Activated naive CD4-positive, alpha-beta T cell treated with Interleukin-2 at 50 U/mL for 16 hours (primary cell): ENCODE measurements at regions not wholly inside any gene's neighbourhood (a gene's known extent, or its start where the extent isn't known, plus 50 kb on each side); places are given as distances from the start of the nearest gene placed in this dataset.
"Not testable (repeated sequence)": the region's sequence is repeated elsewhere in the genome, so short reads cannot be mapped to it uniquely, and the experiment has no call there.

Experiments
- DNase-seq: peaks from one replicate; pipeline ENCODE4 v3.0.0-alpha.2; 2020

GRCh38 chr1:204782118-204782700 is 88.5 kb upstream of the NFASC start:
- DNase-seq: no peak

GRCh38 chr1:204785023-204785422 is 85.6 kb upstream of the NFASC start:
- not testable (repeated sequence) for DNase-seq

DNA sequence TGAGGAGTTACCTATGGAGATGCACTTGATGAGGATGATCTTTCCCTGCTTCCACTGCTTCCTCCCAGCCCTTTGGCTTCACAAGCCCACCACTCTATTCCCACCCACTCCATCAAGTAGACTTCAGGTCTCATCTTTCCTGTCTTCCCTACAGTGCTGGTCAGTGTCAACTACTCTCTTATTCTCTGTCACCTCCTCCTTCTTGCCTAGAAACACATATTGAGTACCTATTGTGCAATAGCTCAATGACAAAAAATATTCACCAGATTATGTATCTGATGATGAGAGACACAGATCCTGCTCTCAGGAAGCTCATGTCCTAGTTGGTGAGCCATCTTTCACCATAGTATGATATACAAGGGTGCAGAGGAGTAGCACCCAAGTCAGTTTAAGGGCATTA is 82.2 kb upstream of the NFASC start:
- DNase-seq: no peak

DNA sequence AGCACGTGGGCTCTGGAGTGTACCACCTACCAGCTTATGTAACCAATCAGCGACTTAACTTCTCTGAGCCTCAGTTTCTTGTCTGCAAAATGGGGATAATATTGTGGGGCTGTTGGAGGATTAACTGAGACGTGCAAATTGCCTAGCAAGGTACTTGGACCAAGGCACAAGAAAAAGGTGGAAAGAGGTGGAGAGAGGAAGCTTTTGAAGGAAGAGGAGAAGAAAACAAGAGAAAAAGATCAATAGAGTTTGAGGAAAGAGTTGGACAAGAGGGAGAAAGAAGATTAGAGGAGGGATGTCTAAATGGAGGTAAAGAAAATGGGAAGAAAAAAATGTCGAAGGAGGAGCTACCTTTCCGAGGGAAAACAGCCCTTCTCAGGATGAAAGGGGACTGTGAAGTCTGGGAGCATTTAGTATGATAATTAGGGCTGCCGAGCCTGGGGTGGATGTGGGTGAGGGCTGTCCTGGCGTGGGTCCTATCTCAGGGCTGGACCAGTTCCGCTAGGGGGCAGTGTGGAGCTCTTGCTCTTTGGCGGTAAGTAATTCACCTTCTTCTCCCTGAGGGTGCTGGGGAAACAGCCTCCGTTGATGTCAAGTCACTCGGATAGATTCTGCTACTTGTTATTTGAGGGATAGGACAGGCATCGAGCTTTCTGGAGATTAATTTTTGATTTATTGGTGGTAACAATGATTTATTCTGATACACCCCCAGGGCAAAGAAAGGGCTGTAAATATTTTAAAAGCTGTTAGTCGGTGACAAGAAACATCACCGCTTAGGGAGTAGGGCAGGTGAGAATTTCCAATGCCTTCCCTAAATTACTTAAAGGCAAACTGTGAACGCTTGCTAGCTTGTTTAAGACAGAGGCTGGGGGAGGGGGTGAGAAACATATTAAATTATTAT is 79.0 kb upstream of the NFASC start:
- peak; percentile 79 for DNase-seq

GRCh38 chr1:204792354-204792692 is 78.3 kb upstream of the NFASC start:
- no peak for DNase-seq

- DNase-seq: no peak
These were observed 77.3 kb upstream of the NFASC start for GRCh38 chr1:204793259-204793914.

DNA sequence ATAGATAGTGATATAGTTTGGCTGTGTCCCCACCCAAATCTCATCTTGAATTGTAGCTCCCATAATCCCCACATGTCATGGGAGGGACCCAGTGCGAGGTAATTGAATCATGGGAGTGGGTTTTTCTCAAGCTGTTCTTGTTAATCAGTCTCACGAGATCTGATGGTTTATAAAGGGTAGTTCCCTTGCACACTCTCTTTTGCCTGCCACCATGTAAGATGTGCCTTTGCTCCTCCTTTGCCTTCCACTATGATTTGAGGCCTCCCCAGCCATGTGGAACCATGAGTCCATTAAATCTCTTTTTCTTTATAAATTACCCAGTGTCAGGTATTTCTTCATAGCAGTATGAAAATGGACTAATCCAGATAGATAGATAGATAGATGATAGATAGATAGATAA is 73.8 kb upstream of the NFASC start:
- not testable (repeated sequence) for DNase-seq

DNA sequence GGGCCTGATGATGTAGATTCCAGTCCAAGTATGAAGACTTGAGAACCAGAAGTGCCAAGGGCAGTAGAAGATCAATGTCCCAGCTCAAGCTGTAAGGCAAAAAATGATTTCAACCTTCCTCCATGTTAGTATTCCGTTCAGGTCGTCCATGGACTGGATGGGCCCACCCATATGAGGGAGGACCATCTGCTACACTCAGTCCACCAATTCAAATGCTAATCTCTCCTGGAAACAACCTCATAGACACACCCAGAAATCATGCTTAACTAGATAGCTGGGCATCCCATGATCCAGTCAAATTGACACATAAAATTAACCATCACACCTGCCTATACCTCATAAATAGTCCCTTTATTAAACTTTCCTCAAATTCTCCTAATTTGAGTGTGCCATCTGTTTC is 73.3 kb upstream of the NFASC start:
- DNase-seq: no peak

GRCh38 chr1:204799630-204800029 is 71.0 kb upstream of the NFASC start:
- no peak for DNase-seq

GRCh38 chr1:204801211-204801610 is 69.5 kb upstream of the NFASC start:
- DNase-seq: no peak

GRCh38 chr1:204802401-204803175 is 68.1 kb upstream of the NFASC start:
- DNase-seq: no peak

DNA sequence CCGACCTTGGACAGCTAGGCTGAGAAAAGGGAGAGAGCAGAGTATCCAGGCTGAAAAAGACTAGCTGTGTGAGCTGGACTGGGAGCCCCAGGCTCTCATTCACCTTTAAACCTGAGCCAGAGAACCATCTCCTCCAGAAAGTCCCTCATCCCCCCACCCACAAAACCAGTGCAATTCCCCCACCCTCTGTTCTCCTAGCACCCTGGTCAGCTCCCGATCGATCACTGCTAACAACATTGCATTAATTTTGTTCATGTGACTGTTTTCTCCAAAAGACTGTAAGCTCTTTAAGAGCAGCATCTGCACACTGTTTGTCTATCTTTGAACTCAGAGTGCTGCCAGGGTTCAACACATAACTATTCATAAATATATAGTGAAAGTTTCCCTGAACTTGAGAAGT is 67.1 kb upstream of the NFASC start:
- DNase-seq: no peak

GRCh38 chr1:204806943-204807687 is 63.5 kb upstream of the NFASC start:
- peak; percentile 84 for DNase-seq

DNA sequence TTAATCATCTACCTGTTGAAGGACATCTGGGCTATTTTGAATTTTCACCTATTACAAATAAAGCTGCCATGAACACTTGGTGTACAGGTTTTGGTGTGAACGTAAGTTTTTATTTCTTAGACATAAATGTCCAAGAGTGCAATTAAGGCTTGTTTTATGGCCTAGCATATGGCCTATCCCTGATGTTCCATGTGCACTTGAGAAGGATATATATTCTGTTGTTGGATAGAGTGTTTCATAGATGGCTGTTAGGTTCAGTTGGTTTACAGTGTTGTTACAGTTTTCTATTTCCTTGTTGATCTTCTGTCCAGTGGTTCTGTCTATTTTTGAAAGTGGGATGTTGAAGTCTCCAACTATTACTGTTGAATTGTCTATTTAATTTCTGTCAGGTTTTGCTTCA is 61.2 kb upstream of the NFASC start:
- DNase-seq: no peak

GRCh38 chr1:204812842-204813241 is 57.8 kb upstream of the NFASC start:
- DNase-seq: no peak

DNA sequence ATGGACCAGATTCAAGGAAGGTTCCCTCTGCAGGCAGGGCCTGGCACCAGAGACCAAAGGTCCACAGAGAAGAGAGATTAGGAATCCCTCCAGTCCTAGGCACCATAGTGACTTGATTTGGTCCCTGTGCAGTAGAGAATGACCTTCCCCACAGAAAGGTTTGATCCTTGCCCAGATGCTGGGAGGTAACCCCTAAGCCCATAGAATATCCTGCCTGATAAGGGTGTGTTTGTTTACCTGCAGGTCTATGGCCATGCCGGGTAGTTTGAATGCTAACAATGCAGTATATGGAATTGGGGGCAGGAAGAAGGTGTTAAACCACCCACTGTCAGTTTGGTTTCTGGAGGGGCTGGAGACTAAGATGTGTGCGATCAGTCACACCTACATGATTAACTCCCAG is 57.1 kb upstream of the NFASC start:
- DNase-seq: no peak

DNA sequence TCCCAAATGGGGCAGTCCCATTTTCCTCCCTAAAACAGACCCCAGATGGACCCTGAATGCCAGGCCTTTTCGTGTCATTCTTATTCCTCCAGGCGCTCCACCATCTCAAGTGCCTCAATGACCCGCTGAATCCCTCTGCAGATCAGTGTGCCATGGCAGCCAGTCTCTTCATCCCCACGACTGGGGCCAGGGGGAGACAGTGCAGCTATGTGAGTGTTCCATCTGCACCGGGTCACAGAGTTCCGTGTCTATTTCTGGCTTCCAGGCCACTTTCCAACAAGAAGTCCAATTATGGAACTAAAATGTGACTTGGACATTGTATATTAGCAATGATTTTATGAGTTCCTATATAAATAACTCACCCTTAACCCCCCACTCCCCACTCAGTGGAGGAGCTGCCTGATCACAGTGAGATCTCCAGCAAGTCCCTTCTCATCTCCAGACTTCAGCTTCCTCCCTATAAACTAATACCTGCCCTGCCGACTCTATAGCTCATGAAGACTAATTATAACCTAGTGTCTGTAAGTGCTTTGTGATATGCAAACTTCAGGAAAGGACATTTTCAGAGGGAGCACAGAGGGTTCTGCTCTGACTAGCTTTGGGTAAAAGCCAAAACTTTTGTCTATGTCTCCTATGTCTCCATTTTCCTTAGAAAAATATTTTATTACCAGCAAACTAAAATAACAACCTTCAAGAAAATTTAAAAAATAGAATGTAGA is 56.3 kb upstream of the NFASC start:
- no peak for DNase-seq

DNA sequence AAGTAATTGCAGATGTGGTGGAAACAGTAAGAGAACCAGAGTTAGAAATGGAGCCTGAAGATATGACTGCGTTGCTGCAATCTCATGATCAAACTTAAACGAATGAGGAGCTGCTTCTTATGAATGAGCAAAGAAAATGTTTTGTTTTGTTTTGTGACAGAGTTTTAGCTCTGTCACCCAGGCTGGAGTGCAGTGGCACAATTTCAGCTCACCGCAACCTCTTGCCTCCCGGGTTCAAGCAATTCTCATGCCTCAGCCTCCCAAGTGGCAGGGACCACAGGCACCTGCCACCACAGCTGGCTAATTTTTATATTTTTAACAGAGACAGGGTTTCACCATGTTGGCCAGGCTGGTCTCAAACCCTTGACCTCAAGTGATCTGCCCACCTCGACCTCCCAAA is 53.3 kb upstream of the NFASC start:
- no peak for DNase-seq

- DNase-seq: no peak
These were observed 51.7 kb upstream of the NFASC start for GRCh38 chr1:204818998-204819397.

- DNase-seq: no peak
These were observed 51.2 kb upstream of the NFASC start for GRCh38 chr1:204819495-204819894.
